ENCODE measurements at regions not wholly inside any gene's neighbourhood (a gene's known extent, or its start where the extent isn't known, plus 50 kb on each side); places are given as distances from the start of the nearest gene placed in this dataset.
"Not testable (repeated sequence)": the region's sequence is repeated elsewhere in the genome, so short reads cannot be mapped to it uniquely, and the experiment has no call there.

GRCh38 chr22:23460517-23461031 lies 119.5 kb downstream of the IGLL1 start:
- H3K4me3 ChIP-seq (ENCODE audit: low read depth, low read length); H3K79me2 ChIP-seq (ENCODE audit: control insufficient read depth, insufficient read depth, low read length, unreplicated experiment); H3K4me1 ChIP-seq (ENCODE audit: control insufficient read depth, insufficient read depth, low read length, unreplicated experiment): not testable (repeated sequence)

GRCh38 chr22:23459645-23460516 lies 120.2 kb downstream of the IGLL1 start:
- not testable (repeated sequence) for H3K4me3 ChIP-seq (ENCODE audit: low read depth, low read length); H3K79me2 ChIP-seq (ENCODE audit: control insufficient read depth, insufficient read depth, low read length, unreplicated experiment); H3K36me3 ChIP-seq (ENCODE audit: insufficient read depth, low read length); H3K4me1 ChIP-seq (ENCODE audit: control insufficient read depth, insufficient read depth, low read length, unreplicated experiment); H3K27ac ChIP-seq (ENCODE audit: low read depth, low read length); H2AFZ ChIP-seq (ENCODE audit: low read length, unreplicated experiment)
- H3K27me3 ChIP-seq (ENCODE audit: insufficient read depth, low read length), result peaks cover 23% of the 10 kb centered on the region

More at GRCh38 chr22:23460517-23461031, 119.5 kb downstream of the IGLL1 start:
- not testable (repeated sequence) for H2AFZ ChIP-seq (ENCODE audit: low read length, unreplicated experiment); H3K27ac ChIP-seq (ENCODE audit: low read depth, low read length); H3K36me3 ChIP-seq (ENCODE audit: insufficient read depth, low read length)
- peaks cover 28% of the 10 kb centered on the region for H3K27me3 ChIP-seq (ENCODE audit: insufficient read depth, low read length)

- Histone ChIP-seq H2AFZ (ENCODE audit: low read length, unreplicated experiment) (no peak overlapping the region), H3K27ac (ENCODE audit: low read depth, low read length) (no peak overlapping the region), H3K79me2 (ENCODE audit: control insufficient read depth, insufficient read depth, low read length, unreplicated experiment) (no peaks in the 10 kb centered on the region), H3K4me3 (ENCODE audit: low read depth, low read length) (no peak overlapping the region), H3K4me1 (ENCODE audit: control insufficient read depth, insufficient read depth, low read length, unreplicated experiment) (no peaks in the 10 kb centered on the region), H3K36me3 (ENCODE audit: insufficient read depth, low read length) (no peaks in the 10 kb centered on the region), H3K27me3 (ENCODE audit: insufficient read depth, low read length) (peaks cover 18% of the 10 kb centered on the region)
Observed at GRCh38 chr22:23458663-23459541, 121.2 kb downstream of the IGLL1 start.

GRCh38 chr22:23457380-23457985 lies 122.6 kb downstream of the IGLL1 start:
- Histone ChIP-seq H3K27ac (ENCODE audit: low read depth, low read length) (no peak overlapping the region), H3K4me1 (ENCODE audit: control insufficient read depth, insufficient read depth, low read length, unreplicated experiment) (no peaks in the 10 kb centered on the region), H2AFZ (ENCODE audit: low read length, unreplicated experiment) (no peak overlapping the region), H3K4me3 (ENCODE audit: low read depth, low read length) (no peak overlapping the region), H3K27me3 (ENCODE audit: insufficient read depth, low read length) (peaks cover 7% of the 10 kb centered on the region; the same call in 1 of the 2 replicates), H3K79me2 (ENCODE audit: control insufficient read depth, insufficient read depth, low read length, unreplicated experiment) (no peaks in the 10 kb centered on the region), H3K36me3 (ENCODE audit: insufficient read depth, low read length) (no peaks in the 10 kb centered on the region)

GRCh38 chr22:23456666-23457379 lies 123.3 kb downstream of the IGLL1 start:
- not testable (repeated sequence) for H2AFZ ChIP-seq (ENCODE audit: low read length, unreplicated experiment); H3K36me3 ChIP-seq (ENCODE audit: insufficient read depth, low read length); H3K4me1 ChIP-seq (ENCODE audit: control insufficient read depth, insufficient read depth, low read length, unreplicated experiment); H3K27me3 ChIP-seq (ENCODE audit: insufficient read depth, low read length); H3K4me3 ChIP-seq (ENCODE audit: low read depth, low read length); H3K79me2 ChIP-seq (ENCODE audit: control insufficient read depth, insufficient read depth, low read length, unreplicated experiment); H3K27ac ChIP-seq (ENCODE audit: low read depth, low read length)

DNA sequence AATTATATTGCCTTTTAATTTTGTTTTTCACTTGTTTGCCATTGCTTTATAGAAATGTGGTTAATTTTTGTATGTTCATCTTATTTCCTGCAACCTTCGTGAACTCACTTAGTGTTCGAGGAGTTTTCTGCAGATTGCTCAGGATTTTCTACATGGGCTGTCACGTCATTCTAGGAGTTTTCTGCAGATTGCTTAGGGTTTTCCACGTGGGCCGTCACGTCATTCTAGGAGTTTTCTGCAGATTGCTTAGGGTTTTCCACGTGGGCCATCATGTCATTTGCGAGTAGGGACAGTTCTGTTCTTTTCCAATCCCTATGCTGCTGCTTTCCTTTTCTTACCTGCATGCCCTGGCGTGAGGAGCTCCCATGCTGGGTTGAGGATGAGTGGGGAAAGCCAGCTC lies 125.7 kb downstream of the IGLL1 start:
- not testable (repeated sequence) for H2AFZ ChIP-seq (ENCODE audit: low read length, unreplicated experiment); H3K4me1 ChIP-seq (ENCODE audit: control insufficient read depth, insufficient read depth, low read length, unreplicated experiment); H3K36me3 ChIP-seq (ENCODE audit: insufficient read depth, low read length); H3K27ac ChIP-seq (ENCODE audit: low read depth, low read length); H3K79me2 ChIP-seq (ENCODE audit: control insufficient read depth, insufficient read depth, low read length, unreplicated experiment); H3K27me3 ChIP-seq (ENCODE audit: insufficient read depth, low read length); H3K4me3 ChIP-seq (ENCODE audit: low read depth, low read length)

DNA sequence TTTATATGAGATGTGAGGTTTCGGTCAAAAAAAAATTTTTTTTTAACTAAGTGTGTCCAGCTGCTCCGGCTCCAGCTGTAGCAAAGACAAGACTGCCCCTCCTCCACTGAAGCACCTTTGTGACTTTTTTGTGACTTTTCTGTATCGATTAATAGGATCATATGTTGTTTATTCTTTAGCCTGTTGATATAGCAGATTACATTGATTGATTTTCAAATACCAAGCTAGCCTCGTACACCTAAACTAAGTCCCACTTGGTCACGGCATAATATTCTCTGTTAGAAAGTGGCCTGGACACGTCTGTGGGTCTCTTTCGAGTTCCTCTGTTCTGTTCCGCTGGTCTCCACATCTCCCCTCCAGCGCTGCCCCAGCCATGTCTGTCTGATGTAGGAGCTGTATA lies 126.8 kb downstream of the IGLL1 start:
- no peaks in the 10 kb centered on the region for H3K36me3 ChIP-seq (ENCODE audit: insufficient read depth, low read length)
- no peaks in the 10 kb centered on the region for H3K79me2 ChIP-seq (ENCODE audit: control insufficient read depth, insufficient read depth, low read length, unreplicated experiment)
- no peak overlapping the region for H3K27ac ChIP-seq (ENCODE audit: low read depth, low read length)
- no peak overlapping the region for H2AFZ ChIP-seq (ENCODE audit: low read length, unreplicated experiment)
- H3K4me1 ChIP-seq (ENCODE audit: control insufficient read depth, insufficient read depth, low read length, unreplicated experiment), result no peaks in the 10 kb centered on the region
- no peak overlapping the region for H3K4me3 ChIP-seq (ENCODE audit: low read depth, low read length)
- H3K27me3 ChIP-seq (ENCODE audit: insufficient read depth, low read length), result peaks cover 3% of the 10 kb centered on the region; the same call in 1 of the 2 replicates

- Histone ChIP-seq H3K36me3 (ENCODE audit: insufficient read depth, low read length) (no peaks in the 10 kb centered on the region), H3K4me1 (ENCODE audit: control insufficient read depth, insufficient read depth, low read length, unreplicated experiment) (no peaks in the 10 kb centered on the region), H3K4me3 (ENCODE audit: low read depth, low read length) (no peak overlapping the region), H3K27ac (ENCODE audit: low read depth, low read length) (no peak overlapping the region), H2AFZ (ENCODE audit: low read length, unreplicated experiment) (no peak overlapping the region), H3K79me2 (ENCODE audit: control insufficient read depth, insufficient read depth, low read length, unreplicated experiment) (no peaks in the 10 kb centered on the region), H3K27me3 (ENCODE audit: insufficient read depth, low read length) (peaks cover 3% of the 10 kb centered on the region; the same call in 1 of the 2 replicates)
Observed at GRCh38 chr22:23452231-23453010, 127.7 kb downstream of the IGLL1 start.

DNA sequence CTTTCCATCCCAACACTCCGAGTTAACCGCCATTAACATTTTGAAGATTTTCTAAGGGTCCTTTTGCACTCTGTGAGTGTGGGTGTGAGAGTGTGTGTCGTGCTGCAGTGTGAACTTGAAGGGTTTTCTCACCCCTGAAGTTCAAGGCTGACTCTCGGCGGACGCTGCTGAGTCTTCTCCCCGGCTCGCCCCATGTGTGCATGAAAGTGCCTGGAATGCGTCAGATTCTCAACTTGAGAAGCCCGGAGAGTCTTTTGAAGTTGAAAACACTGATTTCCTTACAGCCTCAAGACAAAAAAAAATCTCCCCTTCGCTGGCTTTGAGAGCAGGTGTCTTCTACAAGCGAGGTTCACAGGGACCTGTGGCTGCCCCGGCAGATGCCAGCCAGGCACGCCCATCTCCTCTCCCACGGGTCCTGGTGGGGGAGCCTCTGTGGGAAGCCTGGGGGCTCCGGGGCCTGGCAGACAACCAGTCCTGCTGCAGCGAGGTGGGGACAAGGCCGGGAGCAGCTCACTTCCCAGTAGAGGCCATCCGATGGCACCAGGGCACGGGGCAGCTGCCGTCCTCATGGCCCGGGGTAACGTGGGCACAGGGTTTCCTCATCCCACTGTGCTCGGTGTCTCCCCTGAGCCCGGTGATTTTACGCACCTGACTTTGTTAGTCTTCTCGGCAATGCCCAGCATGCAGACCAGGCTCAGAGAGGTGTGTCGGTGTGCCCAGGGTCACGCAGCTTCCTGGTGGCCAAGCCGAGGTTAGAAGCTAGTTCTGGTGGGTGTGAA lies 128.4 kb downstream of the IGLL1 start:
- not testable (repeated sequence) for H3K27ac ChIP-seq (ENCODE audit: low read depth, low read length); H2AFZ ChIP-seq (ENCODE audit: low read length, unreplicated experiment); H3K36me3 ChIP-seq (ENCODE audit: insufficient read depth, low read length); H3K4me3 ChIP-seq (ENCODE audit: low read depth, low read length); H3K4me1 ChIP-seq (ENCODE audit: control insufficient read depth, insufficient read depth, low read length, unreplicated experiment); H3K27me3 ChIP-seq (ENCODE audit: insufficient read depth, low read length); H3K79me2 ChIP-seq (ENCODE audit: control insufficient read depth, insufficient read depth, low read length, unreplicated experiment)
